HL-60 (cell line): ENCODE measurements at regions not wholly inside any gene's neighbourhood (a gene's known extent, or its start where the extent isn't known, plus 50 kb on each side); places are given as distances from the start of the nearest gene placed in this dataset.

Experiments used
- DNase-seq, 2 experiments: peaks; one replicate each; pipeline ENCODE4 v3.0.0-alpha.2; 2010 to 2020; ENCODE audit warnings: low read depth in 1 of 2, low spot score in 1 of 2
- H3K27ac ChIP-seq: fragments of 250-450 bp; sonication (Bioruptor Pico); replicated peaks from 2 replicates; pipeline ENCODE4 v1.5.1; 2020; ENCODE audit warnings: mild to moderate bottlenecking, moderate library complexity
- H3K27me3 ChIP-seq: fragments of 250-450 bp; sonication (Bioruptor Pico); 2 replicates; pipeline ENCODE4 v1.5.1; 2021; ENCODE audit warnings: mild to moderate bottlenecking, moderate library complexity; ENCODE audit not compliant: insufficient read depth, poor library complexity, severe bottlenecking
- H3K4me3 ChIP-seq: replicated peaks from 2 replicates; pipeline ENCODE4 v1.5.1; 2011; ENCODE audit warnings: mild to moderate bottlenecking, control low read depth, low read length; ENCODE audit not compliant: insufficient read depth
- CTCF ChIP-seq: IDR thresholded peaks from one replicate; pipeline ENCODE4 v1.5.1; 2011; ENCODE audit warnings: low read length, control low read depth, inconsistent platforms; ENCODE audit not compliant: insufficient read depth
- GABPA ChIP-seq: IDR thresholded peaks from 2 replicates; pipeline ENCODE4 v1.6.1; 2012; ENCODE audit warnings: low read depth
- POLR2AphosphoS5 ChIP-seq: IDR thresholded peaks from 2 replicates; pipeline ENCODE4 v1.6.1; 2012; ENCODE audit warnings: low read depth
- SPI1 ChIP-seq: IDR thresholded peaks from 2 replicates; pipeline ENCODE4 v1.6.1; 2012; ENCODE audit warnings: low read depth, mild to moderate bottlenecking, borderline replicate concordance
- TF ChIP-seq, protein P1 (sequence below): IDR thresholded peaks from 2 replicates; pipeline ENCODE4 v1.6.1; 2012; ENCODE audit warnings: low read depth; ENCODE audit not compliant: insufficient replicate concordance

GRCh38 chr6:4367643-4368042, 232.3 kb upstream of the ECI2 start:
- H3K27me3 ChIP-seq = no peaks in the 10 kb centered on the region
- no peak for DNase-seq
- H3K27ac ChIP-seq = no peak overlapping the region
- TF ChIP-seq SPI1 (no peak), GABPA (no peak), POLR2AphosphoS5 (no peak), CTCF (no peak)
- TF ChIP-seq, protein P1, sequence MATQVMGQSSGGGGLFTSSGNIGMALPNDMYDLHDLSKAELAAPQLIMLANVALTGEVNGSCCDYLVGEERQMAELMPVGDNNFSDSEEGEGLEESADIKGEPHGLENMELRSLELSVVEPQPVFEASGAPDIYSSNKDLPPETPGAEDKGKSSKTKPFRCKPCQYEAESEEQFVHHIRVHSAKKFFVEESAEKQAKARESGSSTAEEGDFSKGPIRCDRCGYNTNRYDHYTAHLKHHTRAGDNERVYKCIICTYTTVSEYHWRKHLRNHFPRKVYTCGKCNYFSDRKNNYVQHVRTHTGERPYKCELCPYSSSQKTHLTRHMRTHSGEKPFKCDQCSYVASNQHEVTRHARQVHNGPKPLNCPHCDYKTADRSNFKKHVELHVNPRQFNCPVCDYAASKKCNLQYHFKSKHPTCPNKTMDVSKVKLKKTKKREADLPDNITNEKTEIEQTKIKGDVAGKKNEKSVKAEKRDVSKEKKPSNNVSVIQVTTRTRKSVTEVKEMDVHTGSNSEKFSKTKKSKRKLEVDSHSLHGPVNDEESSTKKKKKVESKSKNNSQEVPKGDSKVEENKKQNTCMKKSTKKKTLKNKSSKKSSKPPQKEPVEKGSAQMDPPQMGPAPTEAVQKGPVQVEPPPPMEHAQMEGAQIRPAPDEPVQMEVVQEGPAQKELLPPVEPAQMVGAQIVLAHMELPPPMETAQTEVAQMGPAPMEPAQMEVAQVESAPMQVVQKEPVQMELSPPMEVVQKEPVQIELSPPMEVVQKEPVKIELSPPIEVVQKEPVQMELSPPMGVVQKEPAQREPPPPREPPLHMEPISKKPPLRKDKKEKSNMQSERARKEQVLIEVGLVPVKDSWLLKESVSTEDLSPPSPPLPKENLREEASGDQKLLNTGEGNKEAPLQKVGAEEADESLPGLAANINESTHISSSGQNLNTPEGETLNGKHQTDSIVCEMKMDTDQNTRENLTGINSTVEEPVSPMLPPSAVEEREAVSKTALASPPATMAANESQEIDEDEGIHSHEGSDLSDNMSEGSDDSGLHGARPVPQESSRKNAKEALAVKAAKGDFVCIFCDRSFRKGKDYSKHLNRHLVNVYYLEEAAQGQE = no peak
- H3K4me3 ChIP-seq = no peak overlapping the region

GRCh38 chr6:4366635-4367395, 231.4 kb upstream of the ECI2 start:
- no peaks in the 10 kb centered on the region for H3K27me3 ChIP-seq
- no peak for TF ChIP-seq CTCF
- no peak for TF ChIP-seq GABPA
- DNase-seq = no peak

DNA sequence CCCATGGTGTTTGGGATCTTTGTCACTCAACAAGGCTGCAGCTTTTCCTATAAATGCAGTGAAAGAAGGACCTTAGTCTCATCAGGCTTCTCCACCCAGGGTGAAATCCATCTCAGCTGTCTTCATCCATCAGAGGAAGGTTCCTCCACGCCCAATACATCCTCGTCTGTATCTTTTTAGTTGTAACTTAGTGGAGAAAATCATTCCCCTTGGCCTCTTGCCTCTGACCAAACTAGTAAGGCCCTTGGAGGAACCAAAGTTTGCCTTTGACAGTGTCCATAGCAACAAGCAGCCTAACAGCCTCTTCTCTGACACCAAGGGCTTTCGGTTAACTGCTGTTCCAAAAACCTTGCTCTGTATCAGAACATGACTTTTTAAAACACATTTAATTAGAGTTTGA, 230.3 kb upstream of the ECI2 start:
- no peak for TF ChIP-seq CTCF
- TF ChIP-seq SPI1 = no peak
- TF ChIP-seq, protein P1 = no peak
- TF ChIP-seq POLR2AphosphoS5 = no peak
- no peak for TF ChIP-seq GABPA
- no peak for DNase-seq
- Histone ChIP-seq H3K4me3 (no peak overlapping the region), H3K27ac (no peak overlapping the region), H3K27me3 (no peaks in the 10 kb centered on the region)

More at GRCh38 chr6:4366635-4367395, 231.4 kb upstream of the ECI2 start:
- Histone ChIP-seq H3K27ac (no peak overlapping the region), H3K4me3 (no peak overlapping the region)

DNA sequence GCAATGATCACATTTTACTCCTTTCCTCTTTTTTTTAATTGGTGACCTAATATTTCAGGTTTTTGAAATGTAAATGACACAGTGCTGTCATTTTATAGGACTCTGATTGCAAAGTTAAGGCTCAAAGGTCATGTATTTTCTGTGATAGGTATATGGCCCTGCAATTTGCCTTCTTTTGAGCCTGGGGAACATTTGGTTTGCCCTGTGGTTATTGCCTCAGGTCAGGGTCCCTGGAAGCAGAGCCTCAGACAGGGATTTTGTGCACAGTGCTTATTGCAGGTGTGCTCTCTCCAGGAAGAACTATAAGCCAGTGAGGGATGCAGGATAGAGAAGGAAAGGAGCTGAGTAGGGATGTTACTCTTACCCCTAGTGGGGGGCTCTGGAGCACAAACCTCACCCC, 229.3 kb upstream of the ECI2 start:
- no peak overlapping the region for H3K4me3 ChIP-seq
- no peaks in the 10 kb centered on the region for H3K27me3 ChIP-seq
- no peak for TF ChIP-seq SPI1
- TF ChIP-seq, protein P1 = no peak
- H3K27ac ChIP-seq = no peak overlapping the region
- DNase-seq = no peak
